Mesenchymal stem cell (in vitro differentiated cells and primary cell): ENCODE measurements at regions not wholly inside any gene's neighbourhood (a gene's known extent, or its start where the extent isn't known, plus 50 kb on each side); places are given as distances from the start of the nearest gene placed in this dataset.

ENCODE experiments used
- DNase-seq: peaks from one replicate; pipeline ENCODE4 v3.0.0-alpha.2; 2013
- H2AFZ ChIP-seq: one replicate; pipeline ENCODE4 v1.6.1; 2013; ENCODE audit warnings: low read depth, mild to moderate bottlenecking, control low read depth, inconsistent platforms, low read length, moderate library complexity
- H2AK5ac ChIP-seq: 2 replicates; pipeline ENCODE4 v1.6.1; 2013; ENCODE audit warnings: low read length, moderate library complexity, mild to moderate bottlenecking, inconsistent platforms; ENCODE audit not compliant: severe bottlenecking
- H2BK120ac ChIP-seq: one replicate; pipeline ENCODE4 v1.6.1; 2013; ENCODE audit warnings: low read depth, mild to moderate bottlenecking, inconsistent platforms, low read length, moderate library complexity
- H2BK12ac ChIP-seq, 2 experiments: one replicate each; pipeline ENCODE4 v1.6.1; 2013; ENCODE audit warnings: inconsistent platforms in 2 of 2, low read length in 2 of 2, mild to moderate bottlenecking in 2 of 2, moderate library complexity in 2 of 2, control low read depth in 1 of 2
- H2BK15ac ChIP-seq: one replicate; pipeline ENCODE4 v1.6.1; 2013; ENCODE audit warnings: mild to moderate bottlenecking, low read depth, inconsistent platforms; ENCODE audit not compliant: poor library complexity, severe bottlenecking
- H2BK5ac ChIP-seq: 2 replicates; pipeline ENCODE4 v1.6.1; 2013; ENCODE audit warnings: low read depth, mild to moderate bottlenecking, low read length, control low read depth, inconsistent platforms; ENCODE audit not compliant: poor library complexity, severe bottlenecking
- H3K14ac ChIP-seq, 2 experiments: one replicate each; pipeline ENCODE4 v1.6.1; 2013; ENCODE audit warnings: inconsistent platforms in 2 of 2, low read length in 2 of 2, control low read depth in 1 of 2, mild to moderate bottlenecking in 1 of 2, moderate library complexity in 1 of 2
- H3K18ac ChIP-seq, 2 experiments: one replicate each; pipeline ENCODE4 v1.6.1; 2013; ENCODE audit warnings: inconsistent platforms in 2 of 2, low read length in 2 of 2, control low read depth in 1 of 2, low read depth in 1 of 2, mild to moderate bottlenecking in 1 of 2
- H3K23ac ChIP-seq, 2 experiments: one replicate each; pipeline ENCODE4 v1.6.1; 2013; ENCODE audit warnings: inconsistent platforms in 2 of 2, low read length in 2 of 2, mild to moderate bottlenecking in 2 of 2, moderate library complexity in 2 of 2, control low read depth in 1 of 2
- H3K27ac ChIP-seq: 2 replicates; pipeline ENCODE4 v1.5.1; 2013; ENCODE audit warnings: mild to moderate bottlenecking, moderate library complexity, low read length, control low read depth, inconsistent platforms; ENCODE audit not compliant: poor library complexity, severe bottlenecking
- H3K27me3 ChIP-seq, 2 experiments: 2 replicates each; pipeline versions ENCODE4 v1.6.1 to v1.7.0; 2013; ENCODE audit warnings: low read length in 2 of 2, mild to moderate bottlenecking in 2 of 2, moderate library complexity in 2 of 2, control low read depth in 1 of 2, inconsistent platforms in 1 of 2; ENCODE audit not compliant: control insufficient read depth in 1 of 2, insufficient read depth in 1 of 2
- H3K36me3 ChIP-seq, 2 experiments: 2 replicates each; pipeline versions ENCODE4 v1.6.1 to v1.7.0; 2013; ENCODE audit warnings: low read length in 2 of 2, control low read depth in 1 of 2, inconsistent platforms in 1 of 2, low read depth in 1 of 2, mild to moderate bottlenecking in 1 of 2; ENCODE audit not compliant: insufficient read depth in 2 of 2, control insufficient read depth in 1 of 2
- H3K4ac ChIP-seq, 2 experiments: one replicate each; pipeline ENCODE4 v1.6.1; 2013; ENCODE audit warnings: inconsistent platforms in 2 of 2, low read length in 2 of 2, mild to moderate bottlenecking in 2 of 2, moderate library complexity in 2 of 2, control low read depth in 1 of 2, low read depth in 1 of 2
- H3K4me1 ChIP-seq: 2 replicates; pipeline ENCODE4 v1.6.1; 2013; ENCODE audit warnings: low read depth, low read length, control low read depth; ENCODE audit not compliant: control insufficient read depth, insufficient read depth
- H3K4me2 ChIP-seq: 2 replicates; pipeline ENCODE4 v1.6.1; 2013; ENCODE audit warnings: low read length, mild to moderate bottlenecking, inconsistent platforms; ENCODE audit not compliant: poor library complexity, severe bottlenecking
- H3K4me3 ChIP-seq, 2 experiments: 2 replicates each; pipeline versions ENCODE4 v1.5.1 to v1.7.0; 2013; ENCODE audit warnings: low read length in 2 of 2, mild to moderate bottlenecking in 2 of 2, control low read depth in 1 of 2, low read depth in 1 of 2; ENCODE audit not compliant: insufficient read depth in 1 of 2
- H3K79me1 ChIP-seq: replicated peaks from 2 replicates; pipeline ENCODE4 v1.6.1; 2013; ENCODE audit warnings: mild to moderate bottlenecking, control low read depth, low read length, inconsistent platforms; ENCODE audit not compliant: poor library complexity, severe bottlenecking
- H3K9ac ChIP-seq: 2 replicates; pipeline ENCODE4 v1.7.0; 2013; ENCODE audit warnings: mild to moderate bottlenecking, low read length, moderate library complexity
- H3K9me3 ChIP-seq: 2 replicates; pipeline ENCODE4 v1.7.0; 2013; ENCODE audit warnings: mild to moderate bottlenecking, low read length; ENCODE audit not compliant: control insufficient read depth
- H4K8ac ChIP-seq: one replicate; pipeline ENCODE4 v1.6.1; 2013; ENCODE audit warnings: inconsistent platforms, mild to moderate bottlenecking, low read length, moderate library complexity
- H4K91ac ChIP-seq: one replicate; pipeline ENCODE4 v1.6.1; 2013; ENCODE audit warnings: mild to moderate bottlenecking, low read length, inconsistent platforms
- WGBS: methylation state at CpG from one replicate; pipeline ENCODE4 v1.1.7; 2013; ENCODE audit warnings: mixed read lengths; 5-methylcytosine and 5-hydroxymethylcytosine counted together

DNA sequence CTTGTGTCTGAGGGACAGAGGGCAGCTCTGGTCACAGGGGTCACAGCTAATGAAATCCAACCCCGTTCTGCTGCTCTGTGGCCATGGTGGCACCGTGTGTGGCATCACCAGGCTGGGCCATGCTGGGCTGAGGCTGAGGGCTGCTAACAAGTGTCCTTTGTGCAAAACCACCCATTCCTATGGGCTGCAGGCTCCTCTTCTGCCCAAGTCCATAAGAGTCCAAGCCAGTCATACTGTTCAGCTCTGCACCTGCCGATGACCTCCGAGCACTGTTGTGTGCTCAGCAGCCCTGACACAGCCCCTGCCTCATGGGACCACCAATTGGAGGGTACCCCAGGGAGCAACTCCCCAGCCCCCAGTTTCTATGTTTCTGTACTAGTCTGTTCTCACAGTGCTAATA is 133.1 kb downstream of the WDR11 start:
- Histone ChIP-seq H3K18ac (no peak overlapping the region), H3K36me3 (no peaks in the 10 kb centered on the region), H3K14ac (no peak overlapping the region), H2BK120ac (no peak overlapping the region), H3K23ac (no peak overlapping the region), H2BK12ac (no peak overlapping the region), H4K91ac (no peak overlapping the region), H3K27ac (no peak overlapping the region), H3K9ac (no peak overlapping the region), H3K4me3 (no peak overlapping the region), H2AK5ac (no peak overlapping the region), H3K9me3 (peaks cover 17% of the 10 kb centered on the region), H3K4me1 (peaks cover 13% of the 10 kb centered on the region), H2BK5ac (no peak overlapping the region), H3K27me3 (peaks cover 17 to 19% of the 10 kb centered on the region in 2 experiments), H2AFZ (no peak overlapping the region), H2BK15ac (no peak overlapping the region), H3K4me2 (no peak overlapping the region), H3K79me1 (no peaks in the 10 kb centered on the region), H3K4ac (no peak overlapping the region), H4K8ac (no peak overlapping the region)
- DNase-seq: no peak
- 89% methylated on average over 4 of the region's 4 CpGs for WGBS

DNA sequence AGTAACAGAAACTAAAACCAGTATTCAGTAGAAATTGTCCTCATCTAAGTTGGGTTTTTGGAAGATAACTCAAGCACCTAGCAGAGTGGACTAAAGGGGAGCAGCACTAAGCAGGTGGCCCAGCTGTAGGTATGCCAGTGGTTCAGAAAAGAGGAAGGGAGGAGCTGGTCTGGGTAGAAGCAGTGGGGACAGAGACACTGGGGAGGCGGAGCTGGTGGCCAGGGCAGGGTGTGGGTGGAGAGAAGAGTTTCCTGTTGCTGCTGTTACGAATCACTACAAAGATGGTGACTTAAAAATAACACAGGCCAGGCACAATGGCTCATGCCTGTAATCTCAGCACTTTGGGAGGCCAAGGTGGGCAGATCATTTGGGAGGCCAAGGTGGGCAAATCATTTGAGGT is 136.2 kb downstream of the WDR11 start:
- Histone ChIP-seq H3K4me1 (no peaks in the 10 kb centered on the region), H3K9ac (no peak overlapping the region), H3K4me2 (no peak overlapping the region), H3K4ac (no peak overlapping the region), H2BK120ac (no peak overlapping the region), H2BK15ac (no peak overlapping the region), H2AK5ac (no peak overlapping the region), H3K14ac (no peak overlapping the region), H3K27ac (no peak overlapping the region), H3K23ac (no peak overlapping the region), H3K27me3 (peaks cover 0 to 3% of the 10 kb centered on the region in 2 experiments), H3K79me1 (no peaks in the 10 kb centered on the region), H4K91ac (no peak overlapping the region), H3K4me3 (no peak overlapping the region), H2BK5ac (no peak overlapping the region), H3K18ac (no peak overlapping the region), H4K8ac (no peak overlapping the region), H3K36me3 (no peaks in the 10 kb centered on the region), H2AFZ (no peak overlapping the region), H3K9me3 (peaks cover 32% of the 10 kb centered on the region), H2BK12ac (no peak overlapping the region)
- no peak for DNase-seq
- WGBS: 75% methylated on average over 2 of the region's 2 CpGs

DNA sequence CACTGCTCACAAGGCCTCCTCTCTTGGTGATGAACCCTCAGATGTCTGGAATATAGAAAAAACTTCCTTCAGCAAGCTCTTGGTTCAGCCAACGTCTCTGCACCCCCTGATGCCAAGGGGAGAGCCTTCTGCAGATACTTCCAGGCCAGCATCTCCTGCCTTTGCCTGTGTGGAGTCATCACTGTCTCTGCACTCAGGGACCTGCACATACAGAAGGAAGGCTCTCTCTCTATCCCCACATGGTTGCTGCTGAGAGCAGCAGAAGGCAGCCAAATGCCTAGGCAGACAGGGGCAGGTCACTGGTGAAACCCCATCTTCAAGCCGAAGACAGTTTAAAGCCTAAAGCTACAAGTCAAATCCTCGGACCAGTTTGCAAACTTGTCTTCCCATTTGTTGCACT is 137.6 kb downstream of the WDR11 start:
- H3K4me3 ChIP-seq: no peak overlapping the region
- no peaks in the 10 kb centered on the region for H3K79me1 ChIP-seq
- no peak overlapping the region for H2BK15ac ChIP-seq
- DNase-seq: no peak
- H3K18ac ChIP-seq: no peak overlapping the region
- peaks cover 36% of the 10 kb centered on the region for H3K9me3 ChIP-seq
- no peak overlapping the region for H2AFZ ChIP-seq
- no peak overlapping the region for H2BK12ac ChIP-seq
- H3K4me1 ChIP-seq: no peaks in the 10 kb centered on the region
- H2BK120ac ChIP-seq: no peak overlapping the region
- H3K9ac ChIP-seq: no peak overlapping the region
- no peak overlapping the region for H3K14ac ChIP-seq
- no peak overlapping the region for H2AK5ac ChIP-seq
- WGBS: 71% methylated on average over 3 of the region's 3 CpGs
- H3K27me3 ChIP-seq: peaks cover 0 to 3% of the 10 kb centered on the region in 2 experiments
- H3K4ac ChIP-seq: no peak overlapping the region
- H3K36me3 ChIP-seq: no peaks in the 10 kb centered on the region
- no peak overlapping the region for H4K91ac ChIP-seq
- H2BK5ac ChIP-seq: no peak overlapping the region
- H4K8ac ChIP-seq: no peak overlapping the region
- no peak overlapping the region for H3K23ac ChIP-seq
- no peak overlapping the region for H3K27ac ChIP-seq
- no peak overlapping the region for H3K4me2 ChIP-seq

DNA sequence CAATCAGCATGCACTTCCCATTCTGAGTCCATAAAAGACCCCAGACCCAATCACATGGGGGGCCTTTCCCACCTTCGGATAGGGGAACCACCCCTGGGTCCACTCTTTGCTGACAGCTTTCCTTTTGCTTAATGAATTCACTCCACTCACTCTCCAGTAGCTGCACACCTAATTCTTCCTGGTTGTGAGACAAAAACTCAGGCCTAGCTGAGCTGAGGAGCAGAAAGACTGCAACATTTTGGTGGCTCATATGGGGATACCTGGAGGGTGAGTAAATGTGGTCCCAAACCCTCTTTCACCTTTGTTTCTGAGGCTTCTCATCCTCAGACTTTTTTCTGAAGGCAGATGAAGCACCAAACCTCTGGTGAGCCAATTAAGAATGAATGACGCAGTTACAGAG is 138.1 kb downstream of the WDR11 start:
- WGBS: 83% methylated on average over 2 of the region's 2 CpGs

More for the DNA sequence above, 138.1 kb downstream of the WDR11 start:
- peaks cover 39% of the 10 kb centered on the region for H3K9me3 ChIP-seq
- no peaks in the 10 kb centered on the region for H3K4me1 ChIP-seq
- H4K91ac ChIP-seq: no peak overlapping the region
- H3K27ac ChIP-seq: no peak overlapping the region
- H3K27me3 ChIP-seq: peaks cover 0 to 3% of the 10 kb centered on the region in 2 experiments
- H3K9ac ChIP-seq: no peak overlapping the region
- H3K79me1 ChIP-seq: no peaks in the 10 kb centered on the region
- H3K36me3 ChIP-seq: no peaks in the 10 kb centered on the region
- no peak overlapping the region for H2BK12ac ChIP-seq
- H3K23ac ChIP-seq: no peak overlapping the region
- no peak overlapping the region for H3K4me3 ChIP-seq
- no peak overlapping the region for H3K14ac ChIP-seq
- H3K4me2 ChIP-seq: no peak overlapping the region
- H2AK5ac ChIP-seq: no peak overlapping the region
- H2BK120ac ChIP-seq: no peak overlapping the region
- no peak overlapping the region for H3K18ac ChIP-seq
- no peak for DNase-seq
- no peak overlapping the region for H4K8ac ChIP-seq
- no peak overlapping the region for H2BK5ac ChIP-seq
- H2AFZ ChIP-seq: no peak overlapping the region
- no peak overlapping the region for H3K4ac ChIP-seq
- no peak overlapping the region for H2BK15ac ChIP-seq
